HepG2 (cell line): ENCODE measurements at regions not wholly inside any gene's neighbourhood (a gene's known extent, or its start where the extent isn't known, plus 50 kb on each side); places are given as distances from the start of the nearest gene placed in this dataset.

Source experiments
- ATAC-seq: fragments of 200-7000 bp; cut with Tn5 transposase; 3 replicates; pipeline ENCODE4 v1.9.1; 2020; ENCODE audit warnings: mild to moderate bottlenecking, moderate library complexity
- BruUV-seq: library from RNA; stranded (reverse); fragments of 400-500 nt; replicated peaks from 2 replicates; lab custom pipeline; 2021; lab: Mats Ljungman, UMichigan
- CTCF ChIA-PET: fragments of 300-600 bp; formaldehyde crosslinking; extraction: SDS; loops from one replicate; lab custom pipeline; 2021; ENCODE audit warnings: low total read pairs, inconsistent platforms, low intra/inter-chr PET ratio; lab: Yijun Ruan, JAX
- POLR2A ChIA-PET: fragments of 350-600 bp; sonication (Branson Sonifier 250); formaldehyde crosslinking; loops from one replicate; lab custom pipeline; 2020; ENCODE audit warnings: antibody characterized with exemption, inconsistent platforms; lab: Yijun Ruan, JAX
- DNase-seq: peaks from one replicate; pipeline ENCODE4 v3.0.0-alpha.2; 2015; ENCODE audit warnings: low spot score
- FAIRE-seq: peaks from 3 replicates; lab custom pipeline; 2011; peaks lifted over from hg19 to GRCh38; lab: Jason Lieb, UNC
- H2AFZ ChIP-seq: one replicate; pipeline ENCODE4 v1.6.1; 2011; ENCODE audit warnings: low read length, inconsistent platforms
- H3K27ac ChIP-seq: fragments of 300-600 bp; 3 replicates; pipeline ENCODE4 v1.8.0; 2011; ENCODE audit warnings: mixed run types, mild to moderate bottlenecking, mixed read lengths, low read length, inconsistent platforms; ENCODE audit not compliant: insufficient read depth; ENCODE audit errors: extremely low read length
- H3K27me3 ChIP-seq, 2 experiments: fragments of 200-600 bp in 1 of 2; 2 replicates in 1 of 2; 3 replicates in 1 of 2; pipeline versions ENCODE4 v1.6.0 to v1.8.0; 2011; ENCODE audit warnings: low read length in 2 of 2, mild to moderate bottlenecking in 2 of 2, moderate library complexity in 2 of 2, inconsistent platforms in 1 of 2; ENCODE audit not compliant: insufficient read depth in 2 of 2, control insufficient read depth in 1 of 2
- H3K36me3 ChIP-seq, 2 experiments: fragments of 200-600 bp in 1 of 2; replicated peaks in 1 of 2; 2 replicates in 1 of 2; 3 replicates in 1 of 2; pipeline versions ENCODE4 v1.5.1 to v1.8.0; 2011; ENCODE audit warnings: low read length in 2 of 2, inconsistent platforms in 1 of 2; ENCODE audit not compliant: insufficient read depth in 2 of 2, control insufficient read depth in 1 of 2
- H3K4me1 ChIP-seq: 2 replicates; pipeline ENCODE4 v1.5.1; 2012; ENCODE audit warnings: low read length, inconsistent platforms; ENCODE audit not compliant: insufficient read depth
- H3K4me2 ChIP-seq: 2 replicates; pipeline ENCODE4 v1.6.0; 2011; ENCODE audit warnings: low read depth, low read length, inconsistent platforms
- H3K4me3 ChIP-seq, 3 experiments: fragments of 200-600 bp in 1 of 3; sonication (generic), shearing (Covaris generic) in 1 of 3; replicated peaks in 1 of 3; 2 replicates each; pipeline ENCODE4 v1.5.1; 2011 to 2016; ENCODE audit warnings: low read length in 3 of 3, inconsistent platforms in 2 of 3, low read depth in 2 of 3, mild to moderate bottlenecking in 2 of 3, control low read depth in 1 of 3, mixed read lengths in 1 of 3; ENCODE audit not compliant: insufficient read depth in 1 of 3
- H3K79me2 ChIP-seq: one replicate; pipeline ENCODE4 v1.6.1; 2011; ENCODE audit warnings: low read length, inconsistent platforms; ENCODE audit not compliant: insufficient read depth
- H3K9ac ChIP-seq: 2 replicates; pipeline ENCODE4 v1.6.0; 2011; ENCODE audit warnings: mild to moderate bottlenecking, low read depth, low read length, inconsistent platforms; ENCODE audit not compliant: insufficient read depth
- H3K9me3 ChIP-seq: 2 replicates; pipeline ENCODE4 v1.5.1; 2012; ENCODE audit warnings: mild to moderate bottlenecking, low read length
- H4K20me1 ChIP-seq: 2 replicates; pipeline ENCODE4 v1.6.0; 2011; ENCODE audit warnings: inconsistent platforms, mild to moderate bottlenecking, low read length, moderate library complexity; ENCODE audit not compliant: insufficient read depth
- ATM ChIP-seq: fragments of 450-650 bp; IDR thresholded peaks from 2 replicates; pipeline ENCODE4 v1.7.1; 2017; ENCODE audit warnings: mild to moderate bottlenecking, borderline replicate concordance
- CEBPB ChIP-seq: IDR thresholded peaks from 2 replicates; pipeline ENCODE4 v1.6.1; 2011; ENCODE audit warnings: low read depth, low read length, improper control_type of control experiment, borderline replicate concordance
- EZH2 ChIP-seq: conservative IDR thresholded peaks from 2 replicates; pipeline ENCODE4 v1.6.1; 2012; ENCODE audit warnings: mild to moderate bottlenecking, low read depth, low read length, moderate library complexity
- JDP2 ChIP-seq: sonication (generic); formaldehyde crosslinking; IDR thresholded peaks from 2 replicates; pipeline ENCODE4 v1.8.1; 2022; ENCODE audit warnings: missing genetic modification reagents, borderline replicate concordance
- NCOA1 ChIP-seq: sonication (generic); formaldehyde crosslinking; IDR thresholded peaks from 2 replicates; pipeline ENCODE4 v1.9.0; 2021; ENCODE audit warnings: missing genetic modification reagents
- SCMH1 ChIP-seq: sonication (generic); formaldehyde crosslinking; IDR thresholded peaks from 2 replicates; pipeline ENCODE4 v1.9.0; 2021; ENCODE audit warnings: missing genetic modification reagents, mild to moderate bottlenecking, borderline replicate concordance
- ZNF660 ChIP-seq: sonication (generic); formaldehyde crosslinking; IDR thresholded peaks from 2 replicates; pipeline ENCODE4 v1.5.1; 2020; ENCODE audit warnings: mild to moderate bottlenecking, low read depth, missing genetic modification reagents, borderline replicate concordance
- ZNF687 ChIP-seq: sonication (generic); formaldehyde crosslinking; IDR thresholded peaks from 2 replicates; pipeline ENCODE4 v1.5.1; 2020; ENCODE audit warnings: mild to moderate bottlenecking, missing genetic modification reagents, moderate library complexity
- WGBS: methylation state at CpG from one replicate; pipeline ENCODE4 v1.1.6; 2017; ENCODE audit warnings: low lambda C conversion rate; 5-methylcytosine and 5-hydroxymethylcytosine counted together
- in situ Hi-C: cut with HindIII; loops from 2 replicates; pipeline ENCODE4 v1.10.0; 2017; ENCODE audit warnings: low pct_unique_long_range_greater_than_20kb; ENCODE audit not compliant: extremely low pct_ligation_motif_present
- intact Hi-C: fragments of 100-400 bp; cut with micrococcal nuclease; formaldehyde crosslinking; loops from one replicate; pipeline ENCODE4 v1.10.0; 2022; ENCODE audit not compliant: unreplicated experiment

- TF ChIP-seq ZNF687 = no peak
- TF ChIP-seq ZNF660 (CRISPR knock-in tag) = no peak
- TF ChIP-seq ATM = no peak
- no peak for TF ChIP-seq SCMH1 (CRISPR knock-in tag)
- TF ChIP-seq, all 625 proteins: peak for 0
Observed at GRCh38 chr12:42922505-42922850, 332.9 kb upstream of the PRICKLE1 start (continued).

- Histone ChIP-seq H3K4me3 (no peak overlapping the region), H3K4me2 (no peak overlapping the region), H3K9me3 (no peaks in the 10 kb centered on the region), H3K9ac (no peak overlapping the region), H4K20me1 (no peaks in the 10 kb centered on the region), H3K4me1 (no peaks in the 10 kb centered on the region), H3K36me3 (no peaks in the 10 kb centered on the region), H3K27ac (no peak overlapping the region), H3K27me3 (no peaks in the 10 kb centered on the region), H2AFZ (no peak overlapping the region), H3K79me2 (no peaks in the 10 kb centered on the region)
- FAIRE-seq (no peak), DNase-seq (no peak), ATAC-seq (no peak)
- no TSS peak for BruUV-seq
- WGBS = 9% methylated on average over 7 of the region's 7 CpGs
- TF ChIP-seq CEBPB (peak; percentile 57), EZH2 (no peak), JDP2 (no peak), NCOA1 (CRISPR knock-in tag) (no peak)
- intact Hi-C loops (no loop called here), in situ Hi-C loops (no loop called here)
- ChIA-PET CTCF (no interaction called here), POLR2A (no interaction called here)
Observed at GRCh38 chr12:42921741-42922504, 332.4 kb upstream of the PRICKLE1 start.
